OCI-LY7 (cell line): ENCODE measurements at regions not wholly inside any gene's neighbourhood (a gene's known extent, or its start where the extent isn't known, plus 50 kb on each side); places are given as distances from the start of the nearest gene placed in this dataset.

ENCODE experiments used
- EZH2phosphoT487 ChIP-seq: fragments of 200-600 bp; sonication (generic); IDR thresholded peaks from 2 replicates; pipeline ENCODE4 v1.6.1; 2018; ENCODE audit warnings: low read depth, borderline replicate concordance, mild to moderate bottlenecking, mixed run types, antibody characterized with exemption, low read length, moderate library complexity, mixed read lengths
- TF ChIP-seq, protein P1 (sequence below): fragments of 200-600 bp; sonication (generic); conservative IDR thresholded peaks from 2 replicates; pipeline ENCODE4 v1.5.1; 2014; ENCODE audit warnings: mild to moderate bottlenecking, antibody characterized with exemption, low read length, moderate library complexity, mixed read lengths

DNA sequence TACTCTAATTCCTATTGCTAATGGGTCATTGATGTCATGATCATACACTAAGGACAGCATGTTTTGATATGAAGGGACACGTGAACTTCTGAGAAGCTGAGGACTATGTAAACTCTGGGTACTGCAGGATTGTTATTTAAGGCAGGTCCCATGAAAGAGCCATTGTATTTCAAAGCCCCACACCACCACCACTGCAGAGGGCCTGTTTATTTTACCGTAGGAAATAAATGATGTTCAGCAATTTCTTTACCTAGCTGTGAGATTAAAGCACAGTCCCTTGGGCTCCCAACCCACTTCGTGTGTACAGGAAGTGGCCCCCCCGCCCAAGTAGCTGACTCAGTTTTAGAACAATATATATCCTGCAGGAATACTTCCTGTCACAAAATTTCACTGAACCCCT is 89.8 kb upstream of the ACSL4 start:
- TF ChIP-seq, protein P1, sequence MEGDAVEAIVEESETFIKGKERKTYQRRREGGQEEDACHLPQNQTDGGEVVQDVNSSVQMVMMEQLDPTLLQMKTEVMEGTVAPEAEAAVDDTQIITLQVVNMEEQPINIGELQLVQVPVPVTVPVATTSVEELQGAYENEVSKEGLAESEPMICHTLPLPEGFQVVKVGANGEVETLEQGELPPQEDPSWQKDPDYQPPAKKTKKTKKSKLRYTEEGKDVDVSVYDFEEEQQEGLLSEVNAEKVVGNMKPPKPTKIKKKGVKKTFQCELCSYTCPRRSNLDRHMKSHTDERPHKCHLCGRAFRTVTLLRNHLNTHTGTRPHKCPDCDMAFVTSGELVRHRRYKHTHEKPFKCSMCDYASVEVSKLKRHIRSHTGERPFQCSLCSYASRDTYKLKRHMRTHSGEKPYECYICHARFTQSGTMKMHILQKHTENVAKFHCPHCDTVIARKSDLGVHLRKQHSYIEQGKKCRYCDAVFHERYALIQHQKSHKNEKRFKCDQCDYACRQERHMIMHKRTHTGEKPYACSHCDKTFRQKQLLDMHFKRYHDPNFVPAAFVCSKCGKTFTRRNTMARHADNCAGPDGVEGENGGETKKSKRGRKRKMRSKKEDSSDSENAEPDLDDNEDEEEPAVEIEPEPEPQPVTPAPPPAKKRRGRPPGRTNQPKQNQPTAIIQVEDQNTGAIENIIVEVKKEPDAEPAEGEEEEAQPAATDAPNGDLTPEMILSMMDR, result no peak
- TF ChIP-seq EZH2phosphoT487, result no peak
